PC-9 (cell line): ENCODE measurements at regions not wholly inside any gene's neighbourhood (a gene's known extent, or its start where the extent isn't known, plus 50 kb on each side); places are given as distances from the start of the nearest gene placed in this dataset.

Experiments used
- EZH2 ChIP-seq: fragments of 200-600 bp; sonication (generic); IDR thresholded peaks from 2 replicates; pipeline ENCODE4 v1.8.0; 2017; ENCODE audit warnings: antibody characterized with exemption, low read depth
- TF ChIP-seq, protein P1 (sequence below): fragments of 200-600 bp; sonication (generic); conservative IDR thresholded peaks from 2 replicates; pipeline ENCODE4 v1.6.1; 2017; ENCODE audit warnings: mixed run types, antibody characterized with exemption, mild to moderate bottlenecking, moderate library complexity

DNA sequence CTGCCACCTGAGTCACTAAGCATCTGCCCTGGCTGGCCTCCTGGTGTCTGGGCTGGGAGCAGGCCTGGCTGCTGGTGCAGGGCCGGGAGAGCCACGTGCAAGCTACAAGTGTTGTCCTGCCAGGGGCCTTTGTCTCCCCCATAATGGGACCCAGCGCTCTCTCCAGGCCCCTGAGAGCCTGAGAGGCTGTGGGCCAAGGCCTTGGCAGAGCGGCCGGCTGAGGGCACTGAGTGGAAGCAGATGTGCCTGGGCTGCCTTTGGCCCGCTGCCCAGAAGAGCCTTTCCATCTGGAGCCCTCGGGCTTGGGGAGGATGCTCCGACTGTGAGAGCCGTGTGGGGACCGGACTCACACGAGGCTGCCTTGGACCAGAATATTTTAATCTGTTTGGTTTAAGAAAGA lies 185.5 kb downstream of the RGS3 start:
- TF ChIP-seq, protein P1, sequence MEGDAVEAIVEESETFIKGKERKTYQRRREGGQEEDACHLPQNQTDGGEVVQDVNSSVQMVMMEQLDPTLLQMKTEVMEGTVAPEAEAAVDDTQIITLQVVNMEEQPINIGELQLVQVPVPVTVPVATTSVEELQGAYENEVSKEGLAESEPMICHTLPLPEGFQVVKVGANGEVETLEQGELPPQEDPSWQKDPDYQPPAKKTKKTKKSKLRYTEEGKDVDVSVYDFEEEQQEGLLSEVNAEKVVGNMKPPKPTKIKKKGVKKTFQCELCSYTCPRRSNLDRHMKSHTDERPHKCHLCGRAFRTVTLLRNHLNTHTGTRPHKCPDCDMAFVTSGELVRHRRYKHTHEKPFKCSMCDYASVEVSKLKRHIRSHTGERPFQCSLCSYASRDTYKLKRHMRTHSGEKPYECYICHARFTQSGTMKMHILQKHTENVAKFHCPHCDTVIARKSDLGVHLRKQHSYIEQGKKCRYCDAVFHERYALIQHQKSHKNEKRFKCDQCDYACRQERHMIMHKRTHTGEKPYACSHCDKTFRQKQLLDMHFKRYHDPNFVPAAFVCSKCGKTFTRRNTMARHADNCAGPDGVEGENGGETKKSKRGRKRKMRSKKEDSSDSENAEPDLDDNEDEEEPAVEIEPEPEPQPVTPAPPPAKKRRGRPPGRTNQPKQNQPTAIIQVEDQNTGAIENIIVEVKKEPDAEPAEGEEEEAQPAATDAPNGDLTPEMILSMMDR = no peak
- TF ChIP-seq EZH2 = no peak
